GM23248 (cell line): ENCODE measurements at regions not wholly inside any gene's neighbourhood (a gene's known extent, or its start where the extent isn't known, plus 50 kb on each side); places are given as distances from the start of the nearest gene placed in this dataset.

Experiments used
- EZH2 ChIP-seq: fragments of 200-600 bp; sonication (generic); IDR thresholded peaks from 2 replicates; pipeline ENCODE4 v1.6.1; 2018; ENCODE audit warnings: antibody characterized with exemption, mild to moderate bottlenecking; ENCODE audit not compliant: insufficient read depth, poor library complexity, severe bottlenecking
- EZH2phosphoT487 ChIP-seq: fragments of 200-600 bp; sonication (generic); IDR thresholded peaks from 2 replicates; pipeline ENCODE4 v1.6.1; 2018; ENCODE audit warnings: antibody characterized with exemption, moderate library complexity, mild to moderate bottlenecking, low read depth; ENCODE audit not compliant: insufficient read depth

GRCh38 chr5:93053825-93054224 lies 527.2 kb downstream of the NR2F1-AS1 start:
- TF ChIP-seq EZH2phosphoT487 (no peak), EZH2 (no peak)
